ENCODE measurements at regions not wholly inside any gene's neighbourhood (a gene's known extent, or its start where the extent isn't known, plus 50 kb on each side); places are given as distances from the start of the nearest gene placed in this dataset.

DNA sequence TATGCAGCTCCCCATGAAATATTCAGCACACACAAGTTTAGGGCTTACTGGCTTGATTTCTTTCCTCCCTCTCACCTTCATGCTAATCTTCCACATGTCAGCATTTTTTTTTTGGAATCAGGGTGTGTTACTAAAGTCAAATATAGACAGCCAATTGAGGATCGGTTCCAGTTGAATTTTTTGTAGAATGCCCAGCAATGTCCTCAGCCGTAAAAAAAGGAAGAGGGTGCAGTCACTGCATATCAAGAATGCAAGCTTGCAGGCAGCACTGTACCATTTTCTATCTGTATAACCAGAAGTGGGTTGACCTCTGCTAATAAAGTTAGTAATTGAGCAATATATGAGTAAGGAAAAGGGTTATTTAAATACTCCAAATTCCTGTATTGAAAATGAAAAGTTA is 51.4 kb upstream of the CHMP2B start:
- no peak for ATAC-seq

DNA sequence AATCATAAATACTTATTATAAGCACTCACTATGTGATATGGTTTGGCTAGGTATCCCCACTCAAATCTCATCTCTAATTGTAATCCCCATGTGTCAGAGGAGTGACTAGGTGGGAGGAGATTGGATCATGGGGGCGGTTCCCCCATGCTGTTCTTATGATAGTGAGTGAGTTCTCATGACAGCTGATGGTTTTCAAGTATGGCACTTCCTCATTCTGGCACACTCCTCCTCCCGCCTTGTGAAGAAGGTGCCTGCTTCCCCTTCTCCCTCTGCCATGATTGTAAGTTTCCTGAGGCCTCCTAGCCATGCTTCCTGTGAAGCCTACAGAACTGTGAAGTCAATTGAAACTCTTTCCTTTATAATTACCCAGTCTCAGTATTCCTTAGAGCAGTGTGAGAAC is 53.3 kb upstream of the CHMP2B start:
- ATAC-seq = no peak

DNA sequence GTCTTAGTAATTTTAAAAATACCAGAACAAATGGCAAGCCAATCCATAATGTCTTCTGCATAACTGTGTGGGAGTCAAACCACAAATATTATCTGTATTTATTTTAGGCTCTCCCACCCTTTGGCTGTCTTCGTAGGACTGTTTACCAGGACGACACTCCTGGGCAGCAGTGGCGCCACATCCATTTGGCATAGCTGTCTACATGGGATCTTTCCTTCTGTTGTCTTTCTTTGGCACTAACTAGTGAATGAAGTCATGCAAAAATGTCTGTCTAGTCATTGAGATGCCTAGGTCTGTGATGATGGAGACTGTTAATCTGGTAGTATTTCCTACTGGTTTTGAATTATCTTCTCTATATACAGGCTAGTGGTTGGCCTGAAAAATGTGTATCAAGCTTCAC is 54.0 kb upstream of the CHMP2B start:
- ATAC-seq = no peak

DNA sequence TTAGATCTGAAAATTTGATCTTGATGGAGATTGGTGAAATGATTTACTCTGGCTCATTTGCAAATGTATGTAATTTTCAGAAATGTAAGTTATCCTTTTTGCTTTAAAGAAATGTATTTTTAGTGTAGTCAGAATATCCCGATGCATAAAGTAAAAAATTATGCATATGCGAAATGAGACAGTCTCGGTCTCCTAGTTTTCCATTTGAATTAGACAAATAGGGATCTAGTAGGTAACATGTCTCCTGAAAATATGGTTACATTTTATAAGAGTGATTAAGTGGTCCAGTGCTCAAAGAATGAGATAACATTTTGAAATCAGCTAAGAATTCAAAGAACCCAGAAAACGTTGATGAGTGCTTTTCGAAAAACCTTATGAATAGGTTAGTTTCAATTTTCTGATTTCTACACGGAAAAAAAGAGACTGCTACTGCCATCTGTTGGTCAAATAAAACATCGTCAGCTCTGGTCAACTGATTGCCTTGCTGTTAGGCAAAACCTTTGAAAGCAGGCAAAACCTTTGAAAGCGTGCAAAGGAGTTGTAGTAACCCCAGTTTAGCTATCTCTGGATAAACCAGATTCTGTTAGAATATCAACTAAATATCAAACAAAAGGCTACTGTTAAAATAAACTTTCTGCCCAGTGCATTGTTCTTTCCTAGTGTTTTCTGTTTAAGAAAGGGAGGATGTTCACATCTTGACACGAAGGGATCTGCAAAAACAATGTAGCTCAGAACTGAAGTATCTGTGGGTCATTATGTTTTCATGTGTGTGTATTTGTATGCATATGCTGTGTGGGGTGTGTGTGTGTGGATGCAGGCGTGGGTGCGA is 59.3 kb upstream of the CHMP2B start:
- no peak for ATAC-seq

DNA sequence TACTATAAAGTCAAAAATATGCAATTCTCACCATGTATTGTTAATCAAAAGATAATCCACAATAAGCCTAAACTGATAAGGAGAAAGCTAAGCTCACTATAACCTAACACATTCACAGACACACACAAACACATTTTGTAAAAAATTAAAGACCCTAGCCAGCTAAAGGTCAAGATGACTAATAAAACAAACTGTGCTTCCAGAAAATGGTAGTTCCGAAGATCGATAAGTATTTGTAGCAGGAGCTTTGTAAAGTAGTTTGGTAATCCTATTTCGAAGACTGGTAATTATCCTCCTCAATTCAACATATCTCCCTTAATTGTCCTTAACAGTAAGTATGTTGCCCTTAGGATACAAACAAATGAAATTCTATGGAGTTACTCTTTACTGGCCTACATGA is 62.9 kb upstream of the CHMP2B start:
- no peak for ATAC-seq

DNA sequence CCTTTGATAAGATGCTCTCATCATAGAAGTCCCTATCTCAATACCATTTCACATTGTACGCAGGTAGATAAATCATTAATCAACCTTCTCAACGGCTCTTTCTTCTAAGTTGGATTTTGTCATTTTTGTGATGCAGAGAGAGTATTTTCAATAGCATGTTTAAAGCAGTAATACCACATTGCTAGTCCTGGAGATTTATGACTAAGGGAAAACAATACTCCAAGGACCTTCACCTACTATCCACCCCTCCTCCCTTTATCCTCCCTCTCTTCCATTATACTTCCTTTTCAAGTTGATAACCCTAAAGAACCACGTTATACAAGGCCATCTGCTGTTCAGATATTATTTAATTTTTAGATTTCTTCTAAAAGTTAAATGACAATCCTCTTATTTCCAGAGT is 65.3 kb upstream of the CHMP2B start:
- ATAC-seq = no peak

DNA sequence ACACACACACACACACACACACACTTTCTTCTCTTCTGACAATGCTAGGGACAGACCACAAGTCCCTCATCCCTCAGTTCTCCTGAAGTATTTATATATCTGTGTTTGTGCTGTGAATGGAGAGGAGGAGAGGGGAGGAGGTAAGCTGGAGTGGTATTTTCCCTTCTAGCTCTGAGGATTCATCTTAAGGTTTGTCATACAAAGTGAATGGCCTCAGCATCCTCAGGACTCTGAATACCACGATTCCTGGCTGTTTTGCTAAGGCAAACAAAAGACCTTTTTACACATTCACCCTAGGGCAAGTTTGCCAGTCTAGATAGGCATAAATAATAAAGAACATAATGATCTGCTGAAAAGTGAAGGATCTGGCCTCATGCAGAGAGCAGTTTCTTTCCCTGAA is 65.7 kb upstream of the CHMP2B start:
- no peak for ATAC-seq

DNA sequence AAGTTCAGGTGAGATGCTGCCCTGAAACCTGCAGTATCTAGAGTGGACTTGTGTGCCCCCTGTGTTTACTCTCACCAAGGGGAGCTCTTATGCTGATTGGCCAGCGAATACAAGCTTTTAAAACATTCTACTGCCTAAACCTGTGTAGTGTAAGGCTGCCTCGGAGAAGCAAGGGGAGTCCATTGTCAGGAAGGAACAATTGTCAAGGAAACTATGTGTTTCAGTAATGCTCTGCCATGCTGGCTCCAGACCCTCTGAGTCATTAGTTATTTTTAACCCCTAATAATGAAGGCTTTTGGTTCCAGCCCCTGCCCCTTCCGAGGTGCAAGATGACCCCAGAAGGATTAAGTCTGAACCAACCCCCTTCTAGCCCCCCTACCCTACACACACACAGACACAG is 66.1 kb upstream of the CHMP2B start:
- no peak for ATAC-seq

DNA sequence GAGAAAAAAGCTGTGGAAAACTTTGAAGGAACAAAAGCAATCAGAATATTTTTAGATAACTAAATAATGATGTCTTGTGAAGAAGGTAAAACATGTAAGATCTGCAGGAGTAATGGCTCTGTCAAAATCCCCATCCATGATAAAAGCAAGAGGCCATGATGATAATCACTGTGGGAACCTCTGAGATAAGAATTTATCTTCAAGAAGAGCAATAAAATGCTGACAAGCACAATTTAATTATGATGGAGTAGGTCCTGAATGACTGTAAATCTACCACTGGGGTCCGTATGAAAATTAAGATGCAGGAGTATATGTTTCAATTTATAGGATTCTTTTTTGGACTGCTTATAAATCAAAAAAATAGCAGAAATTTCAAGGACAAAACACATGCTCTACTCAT is 68.3 kb upstream of the CHMP2B start:
- ATAC-seq = no peak

DNA sequence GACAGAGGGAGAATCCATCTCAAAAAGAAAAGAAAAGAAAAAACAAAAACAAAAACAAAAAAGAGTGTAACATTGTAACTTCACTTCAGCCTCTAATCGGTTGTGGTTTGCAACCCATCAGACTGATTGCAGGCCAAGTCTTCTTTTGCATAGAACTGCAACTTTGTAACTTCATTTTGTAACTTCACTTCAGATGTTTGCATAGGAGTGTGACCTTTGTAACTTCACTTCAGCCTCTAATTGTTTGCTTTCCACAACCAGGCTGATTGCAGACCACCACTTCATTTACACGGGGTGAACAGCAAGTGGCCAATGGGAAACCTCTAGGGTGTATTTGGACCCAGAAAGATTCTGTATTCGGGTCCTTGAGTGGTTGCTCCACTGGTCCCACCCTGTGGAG is 79.1 kb upstream of the CHMP2B start:
- no peak for ATAC-seq

DNA sequence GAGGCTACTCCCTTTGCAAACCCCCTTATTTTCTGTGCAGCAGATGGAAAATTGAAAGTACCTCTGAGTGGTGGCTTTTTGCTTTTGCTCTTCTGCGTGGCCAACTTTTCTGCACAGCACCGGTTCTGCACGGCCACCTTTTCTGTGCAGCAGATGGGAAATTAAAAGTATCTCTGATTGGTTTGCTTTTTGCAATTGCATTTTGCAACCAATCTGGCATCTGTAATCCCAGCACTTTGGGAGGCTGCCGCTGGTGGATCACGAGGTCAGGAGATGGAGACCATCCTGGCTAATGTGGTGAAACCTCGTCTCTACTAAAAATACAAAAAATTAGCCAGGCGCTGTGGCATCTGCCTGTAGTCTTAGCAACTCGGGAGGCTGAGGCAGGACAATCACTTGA is 79.5 kb upstream of the CHMP2B start:
- no peak for ATAC-seq

DNA sequence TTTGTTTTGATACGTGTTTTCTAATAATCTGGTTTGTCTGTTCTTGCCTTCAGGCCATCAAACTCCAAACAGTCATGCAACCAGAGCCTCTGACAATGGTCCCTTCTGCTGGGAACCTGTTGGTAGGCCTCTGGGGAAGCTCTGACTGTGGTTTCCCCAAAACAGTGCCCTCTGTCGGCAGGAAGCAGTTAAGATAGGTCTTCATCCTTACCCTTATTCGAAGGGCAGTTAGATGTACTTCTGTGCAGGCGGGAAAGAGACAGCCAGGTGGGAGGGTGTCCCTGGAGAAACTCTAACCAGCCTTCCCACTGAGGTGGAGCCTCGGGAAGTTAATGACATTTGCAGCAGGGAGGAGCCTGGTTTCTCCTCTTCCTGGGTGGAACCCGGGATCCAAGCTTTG is 81.6 kb upstream of the CHMP2B start:
- no peak for ATAC-seq

DNA sequence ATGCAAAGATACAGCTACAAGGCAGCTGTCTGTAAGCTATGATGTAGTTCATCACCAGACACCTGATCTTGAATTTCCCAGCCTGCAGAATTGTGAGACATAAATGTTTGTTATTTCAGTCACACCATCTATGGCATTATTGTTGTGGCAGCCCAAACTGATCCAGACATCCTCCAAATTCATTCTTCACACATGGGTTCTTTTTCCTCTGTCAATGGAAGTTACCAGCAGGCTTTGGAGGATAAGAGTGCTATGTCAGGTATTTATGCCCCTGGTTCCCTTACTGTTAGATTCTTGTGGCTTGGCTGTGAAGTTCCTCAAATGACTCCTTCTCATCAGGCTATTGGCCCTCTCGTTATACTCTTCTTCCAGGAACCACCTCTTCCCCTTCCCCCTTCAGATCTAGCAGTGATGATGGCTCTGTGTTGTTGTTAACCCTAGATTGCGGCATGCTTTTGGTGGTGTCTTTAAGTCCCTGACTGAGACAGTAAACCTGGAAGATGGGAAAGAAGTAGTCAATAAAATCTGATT is 91.0 kb upstream of the CHMP2B start:
- no peak for ATAC-seq

DNA sequence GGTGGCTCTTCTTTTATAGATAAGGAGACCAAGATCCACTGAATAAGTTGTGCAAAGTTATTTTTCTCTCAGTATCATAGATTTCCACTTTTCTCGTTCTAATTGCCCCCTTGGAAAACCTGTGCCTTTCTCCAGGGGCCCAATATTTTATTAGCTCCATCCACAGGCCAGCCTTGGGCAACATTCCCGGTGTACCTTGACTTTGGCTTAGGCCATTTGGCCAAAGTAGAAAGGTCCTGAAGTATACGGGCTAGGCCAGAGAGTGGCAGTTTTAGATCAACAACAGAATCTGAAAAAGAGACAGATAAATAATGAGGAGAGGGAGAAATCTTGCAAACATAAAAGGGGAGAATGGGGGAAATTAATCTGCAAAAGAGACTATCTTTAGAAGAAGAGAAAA is 91.7 kb upstream of the CHMP2B start:
- ATAC-seq = no peak

DNA sequence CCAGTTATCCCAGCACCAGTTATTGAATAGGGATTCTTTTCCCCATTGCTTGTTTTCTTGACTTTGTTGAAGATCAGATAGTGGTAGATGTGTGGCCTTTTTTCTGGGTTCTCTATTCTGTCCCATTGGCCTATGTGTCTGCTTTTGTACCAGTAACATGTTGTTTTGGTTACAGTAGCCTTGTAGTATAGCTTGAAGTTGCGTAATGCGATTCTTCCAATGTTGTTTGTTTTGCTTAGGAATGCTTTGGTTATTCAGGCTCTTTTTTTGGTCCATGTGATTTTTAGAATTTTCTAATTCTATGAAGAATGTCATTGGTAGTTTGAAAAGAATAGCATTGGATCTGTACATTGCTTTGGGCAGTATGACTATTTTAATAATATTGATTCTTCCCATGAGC is 94.3 kb upstream of the CHMP2B start:
- no peak for ATAC-seq

DNA sequence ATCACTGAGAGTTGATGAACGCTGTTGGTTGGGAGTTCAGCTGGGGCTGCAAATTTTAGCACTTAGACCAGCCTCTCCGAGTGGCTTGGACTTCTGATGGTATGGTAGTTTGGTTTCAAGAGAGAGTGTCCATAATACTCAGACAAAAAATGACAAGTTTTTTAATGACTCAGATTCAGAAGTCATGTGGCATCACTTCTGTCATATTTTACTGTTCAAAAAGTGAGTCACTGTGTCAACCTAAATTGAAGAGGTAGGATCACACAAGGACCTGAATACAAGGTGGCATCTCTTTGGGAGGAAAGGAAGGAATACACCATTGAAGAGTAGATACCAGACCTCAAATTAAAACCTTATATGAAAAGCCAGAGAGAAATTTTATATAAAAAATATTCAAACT is 99.1 kb upstream of the CHMP2B start:
- ATAC-seq = no peak

DNA sequence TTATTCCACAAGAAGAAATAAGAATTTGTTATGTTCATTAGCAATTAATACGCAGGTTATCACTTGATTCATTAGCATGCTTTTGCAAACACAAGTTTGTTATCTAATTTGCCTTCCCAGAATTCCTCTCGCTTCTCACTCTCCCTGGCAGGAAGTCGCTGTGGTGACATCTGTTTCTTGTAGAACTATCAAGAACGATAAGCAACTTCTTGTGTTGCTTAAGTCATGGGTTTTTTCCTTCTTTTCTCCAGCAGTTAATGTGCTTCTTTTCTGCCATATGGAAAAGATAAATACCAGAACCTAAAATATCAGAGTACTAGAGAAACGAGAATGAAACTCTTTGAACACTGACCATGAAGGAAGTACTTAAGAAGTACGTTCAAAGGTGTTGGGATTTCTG is 99.8 kb upstream of the CHMP2B start:
- ATAC-seq = no peak

DNA sequence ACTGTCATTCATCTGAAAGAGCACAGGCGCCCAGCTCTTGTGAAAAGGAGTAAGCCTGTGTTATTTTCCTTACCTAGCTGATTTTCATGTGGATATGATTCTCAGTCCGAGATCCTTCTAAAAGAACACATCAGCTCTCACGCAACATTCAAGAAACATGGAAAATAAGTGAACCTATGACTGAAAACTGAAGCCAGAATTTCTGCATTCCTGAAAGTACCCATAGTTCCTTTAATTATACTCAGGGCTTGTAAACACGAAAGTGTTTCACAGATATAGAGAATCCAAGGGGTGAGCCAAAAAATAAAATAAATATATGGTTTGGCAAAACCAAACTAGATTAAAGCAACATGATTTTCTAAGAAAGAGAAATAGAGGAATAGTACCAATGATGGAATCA is 100.8 kb upstream of the CHMP2B start:
- ATAC-seq = no peak

DNA sequence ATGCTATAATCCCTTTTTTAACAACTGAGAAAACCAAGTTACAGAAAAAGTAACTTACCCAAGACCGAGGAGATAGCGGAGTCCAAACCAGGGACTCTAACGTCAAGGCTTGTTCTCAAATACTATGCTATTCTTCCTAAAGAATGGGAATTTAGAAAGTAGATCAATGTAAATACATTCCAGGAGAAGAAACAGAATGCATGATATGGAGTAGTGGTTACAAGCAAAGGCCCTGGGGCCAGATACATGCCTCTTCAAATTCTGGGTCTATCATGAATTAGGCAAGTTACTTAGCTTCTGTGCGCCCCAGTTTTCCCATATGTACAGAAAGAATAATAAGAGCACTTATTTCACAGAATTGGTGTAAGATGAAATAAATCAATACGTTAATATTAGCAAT is 102.0 kb upstream of the CHMP2B start:
- no peak for ATAC-seq

DNA sequence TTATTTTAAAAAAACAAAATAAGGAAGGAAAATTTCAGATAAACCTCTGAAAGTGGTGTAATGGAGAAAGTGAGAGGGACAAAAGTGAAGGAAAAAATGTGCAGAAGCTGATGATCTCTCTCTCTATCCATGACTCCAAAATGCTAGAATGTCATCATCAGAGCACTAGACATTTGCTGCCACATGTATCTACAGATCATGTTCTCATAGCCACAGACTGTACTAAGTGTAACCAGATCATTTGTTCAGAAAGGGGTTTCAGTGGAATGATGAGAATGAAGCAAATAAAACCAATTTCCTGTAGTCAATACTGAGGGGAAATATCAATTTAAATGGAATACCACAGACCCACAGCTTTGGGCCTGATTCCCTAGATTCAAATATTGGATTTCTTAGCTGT is 104.3 kb upstream of the CHMP2B start:
- no peak for ATAC-seq

DNA sequence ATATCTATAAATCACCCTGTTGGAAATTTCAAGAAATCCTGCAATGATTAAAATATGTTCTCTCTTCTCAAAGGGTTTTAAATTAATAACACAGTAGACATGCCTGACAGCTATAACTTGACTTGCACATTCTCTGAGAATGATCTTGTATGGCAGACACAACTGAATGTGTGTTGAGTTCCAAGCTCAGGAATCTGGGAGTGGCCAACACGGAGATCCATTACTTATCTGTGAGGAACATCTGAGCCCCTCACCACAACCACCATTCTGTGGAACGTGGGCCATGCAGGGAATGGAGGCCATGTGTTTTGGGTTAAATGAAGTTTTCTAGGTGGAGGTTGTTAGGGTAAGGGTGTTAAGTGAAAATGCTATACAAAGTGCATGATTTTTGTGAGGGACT is 105.3 kb upstream of the CHMP2B start:
- no peak for ATAC-seq

DNA sequence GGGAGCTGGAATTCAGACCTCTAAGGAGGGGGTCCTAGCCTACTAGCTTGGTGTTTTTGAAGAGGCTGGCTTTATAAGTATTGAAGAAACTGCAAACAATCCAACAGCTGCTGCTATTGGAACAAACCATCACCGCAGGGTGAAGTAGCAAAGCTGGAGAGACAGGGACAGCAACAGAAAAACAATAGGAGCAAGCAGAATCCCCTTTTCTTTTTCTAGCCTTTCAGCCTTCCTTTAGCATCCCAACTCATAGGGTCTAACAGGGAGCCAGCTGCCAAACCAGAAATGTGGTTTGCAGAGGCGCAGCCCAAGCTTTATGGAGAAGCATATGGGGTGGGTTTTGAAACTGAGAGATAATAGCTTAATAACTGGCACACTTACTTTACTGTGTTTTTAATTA is 106.2 kb upstream of the CHMP2B start:
- ATAC-seq = no peak

DNA sequence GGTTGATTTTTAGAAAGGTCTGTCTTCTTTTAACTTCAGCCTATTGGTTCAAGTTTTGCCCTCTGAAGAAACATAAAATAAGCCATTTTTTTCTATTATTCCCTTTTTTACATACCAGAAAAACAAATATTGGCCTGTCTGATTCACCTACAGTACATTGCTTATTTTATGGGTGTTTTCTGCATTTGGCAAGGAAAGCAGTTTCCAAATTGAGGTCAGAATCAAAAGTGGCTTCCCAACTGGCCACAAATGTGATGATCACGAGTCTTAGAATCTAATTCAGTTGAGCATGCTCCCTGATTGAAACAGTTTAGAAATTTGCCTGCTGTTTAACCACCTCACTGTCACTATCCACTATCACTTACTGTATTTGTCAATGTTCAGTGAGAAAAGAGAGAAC is 106.9 kb upstream of the CHMP2B start:
- ATAC-seq = no peak

DNA sequence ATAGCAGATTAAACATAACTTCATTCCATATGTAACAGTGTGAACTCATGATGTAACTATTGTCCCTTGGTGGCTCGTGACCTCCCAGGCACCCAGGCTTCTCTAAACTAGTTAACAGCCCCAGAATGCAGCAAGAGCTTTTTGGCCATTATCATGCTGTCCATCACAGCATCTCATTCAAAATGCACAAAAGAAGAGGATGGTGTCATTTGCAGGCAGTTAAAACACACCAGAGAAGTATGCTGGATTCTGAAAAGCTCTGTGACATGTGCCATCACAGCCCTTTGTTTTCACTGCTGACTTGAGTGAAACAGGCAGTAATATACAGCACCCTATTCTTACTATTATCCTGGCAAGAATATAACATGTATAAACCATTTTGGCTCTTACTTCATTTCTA is 117.6 kb upstream of the CHMP2B start:
- ATAC-seq = no peak

Measured in esophagus mucosa (tissue), 1 donor.